Small intestine (tissue), 7 donors: ENCODE measurements at regions not wholly inside any gene's neighbourhood (a gene's known extent, or its start where the extent isn't known, plus 50 kb on each side); places are given as distances from the start of the nearest gene placed in this dataset.

Source experiments
- DNase-seq, 2 donors: peaks; one replicate each; pipeline versions ENCODE4 v3.0.0 to v3.0.0-alpha.2; 2013
- FAIRE-seq: peaks from 2 replicates; lab custom pipeline; 2012; peaks lifted over from hg19 to GRCh38; lab: Jason Lieb, UNC
- H3K27ac ChIP-seq, 3 donors: one replicate each; pipeline ENCODE4 v1.5.1; 2013; ENCODE audit warnings: low read length in 2 of 3, mild to moderate bottlenecking in 2 of 3, control low read depth in 1 of 3, inconsistent platforms in 1 of 3, low read depth in 1 of 3, moderate library complexity in 1 of 3
- H3K27me3 ChIP-seq, 3 donors: one replicate each; pipeline ENCODE4 v1.6.1; 2013; ENCODE audit warnings: low read length in 3 of 3, inconsistent platforms in 1 of 3; ENCODE audit not compliant: control insufficient read depth in 3 of 3, insufficient read depth in 3 of 3
- H3K36me3 ChIP-seq, 3 donors: one replicate each; pipeline ENCODE4 v1.6.1; 2013; ENCODE audit warnings: low read length in 3 of 3, inconsistent platforms in 1 of 3, low read depth in 1 of 3, mild to moderate bottlenecking in 1 of 3, moderate library complexity in 1 of 3; ENCODE audit not compliant: control insufficient read depth in 3 of 3, insufficient read depth in 2 of 3
- H3K4me1 ChIP-seq, 3 donors: one replicate each; pipeline ENCODE4 v1.6.1; 2013; ENCODE audit warnings: low read length in 2 of 3, inconsistent platforms in 1 of 3, low read depth in 1 of 3, mild to moderate bottlenecking in 1 of 3, moderate library complexity in 1 of 3; ENCODE audit not compliant: control insufficient read depth in 3 of 3, insufficient read depth in 2 of 3
- H3K4me3 ChIP-seq, 3 donors: one replicate each; pipeline ENCODE4 v1.5.1; 2013; ENCODE audit warnings: low read length in 3 of 3, control low read depth in 1 of 3, inconsistent platforms in 1 of 3, low read depth in 1 of 3, mild to moderate bottlenecking in 1 of 3, moderate library complexity in 1 of 3
- H3K9me3 ChIP-seq, 2 donors: one replicate each; pipeline ENCODE4 v1.6.1; 2013; ENCODE audit warnings: low read depth in 1 of 2, low read length in 1 of 2; ENCODE audit not compliant: control insufficient read depth in 2 of 2, insufficient read depth in 1 of 2
- WGBS, 3 donors: extraction: QIAGEN DNeasy Blood & Tissue Kit; methylation state at CpG; one replicate each; pipeline ENCODE4 v1.1.7; 2013; 5-methylcytosine and 5-hydroxymethylcytosine counted together
- donor health status: healthy with polysubstance abuse.
- donor health status: control.
- donor health status: control.
- donor health status: Bipolar disorder and iron deficiency.
- donor health status: healthy.

DNA sequence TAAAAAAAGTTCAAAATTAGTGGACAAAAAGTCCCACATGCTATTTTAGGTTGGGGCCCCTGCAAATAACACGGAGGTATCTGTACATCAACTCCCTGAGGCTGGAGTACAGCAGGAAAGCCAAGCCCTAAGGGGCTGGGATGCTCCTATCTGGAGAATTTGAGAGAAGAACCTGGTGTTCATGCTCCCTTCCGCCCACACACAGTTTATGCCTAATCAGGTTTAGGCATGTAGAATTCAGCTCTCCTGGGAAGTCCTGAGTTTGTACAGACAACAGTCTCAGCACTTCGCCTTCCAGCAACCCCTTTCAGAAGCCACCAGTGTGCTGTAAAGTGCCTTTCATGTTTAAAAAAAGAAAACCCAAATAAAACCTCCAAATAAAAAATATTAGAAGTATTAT, 237.3 kb upstream of the GRIP1 start:
- H3K4me3 ChIP-seq, result no peak overlapping the region
- 86 to 97% (median 88%) methylated on average over 3 of the region's 3 CpGs for WGBS, 3 donors
- no peaks in the 10 kb centered on the region for H3K9me3 ChIP-seq
- no peaks in the 10 kb centered on the region for H3K4me1 ChIP-seq
- H3K36me3 ChIP-seq, result no peaks in the 10 kb centered on the region
- DNase-seq (no peak), FAIRE-seq (no peak)
- no peak overlapping the region for H3K27ac ChIP-seq
- no peaks in the 10 kb centered on the region for H3K27me3 ChIP-seq

DNA sequence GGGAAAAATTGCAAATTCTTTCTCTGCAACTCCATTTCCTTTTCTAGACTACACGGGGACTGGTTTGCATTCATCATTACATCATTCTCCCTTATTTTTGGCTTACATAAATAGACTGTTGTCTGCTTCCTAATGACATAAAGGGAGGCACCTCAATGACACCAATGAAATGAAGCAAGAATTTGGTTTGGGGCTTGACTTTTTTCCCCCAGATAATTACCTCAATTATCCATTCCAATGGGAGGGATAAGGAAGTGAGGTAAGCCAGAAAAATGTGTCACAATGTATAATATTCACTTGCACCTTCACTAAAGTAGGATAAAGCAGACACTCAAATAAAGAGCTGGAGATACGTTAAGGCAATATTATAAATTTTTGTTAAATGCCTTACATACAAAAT, 240.6 kb upstream of the GRIP1 start:
- no peak overlapping the region for H3K4me3 ChIP-seq
- H3K27ac ChIP-seq, result no peak overlapping the region
- FAIRE-seq (no peak), DNase-seq (no peak)
- H3K9me3 ChIP-seq, result no peaks in the 10 kb centered on the region
- H3K4me1 ChIP-seq, result no peaks in the 10 kb centered on the region
- 71 to 85% (median 72%) methylated on average over 2 of the region's 2 CpGs for WGBS, 3 donors
- H3K27me3 ChIP-seq, result no peaks in the 10 kb centered on the region
- H3K36me3 ChIP-seq, result no peaks in the 10 kb centered on the region

DNA sequence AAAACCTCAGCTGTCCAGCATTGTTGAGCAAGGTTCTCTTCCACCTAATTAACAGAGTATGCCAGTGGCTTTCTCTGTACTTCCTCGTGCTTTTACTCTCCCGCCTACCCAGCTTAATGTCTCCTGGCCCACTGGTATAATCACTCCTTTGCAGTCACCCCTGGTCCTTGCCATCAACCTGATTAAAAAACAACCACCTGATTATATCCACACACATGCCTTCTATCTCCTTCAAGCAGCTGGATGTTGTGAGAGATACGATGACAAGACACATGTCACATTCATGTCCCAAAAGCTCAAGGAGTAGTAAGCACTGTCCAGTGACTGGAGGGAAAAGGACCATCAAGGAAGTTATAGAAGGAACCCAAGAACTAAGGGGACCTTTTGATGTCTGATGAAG, 241.3 kb upstream of the GRIP1 start:
- Histone ChIP-seq H3K9me3 (no peaks in the 10 kb centered on the region), H3K27ac (no peak overlapping the region), H3K27me3 (no peaks in the 10 kb centered on the region), H3K4me3 (no peak overlapping the region), H3K4me1 (no peaks in the 10 kb centered on the region), H3K36me3 (no peaks in the 10 kb centered on the region)
- FAIRE-seq, result no peak
- 86 to 94% (median 92%) methylated on average over 3 of the region's 3 CpGs for WGBS, 3 donors
- DNase-seq, result no peak

DNA sequence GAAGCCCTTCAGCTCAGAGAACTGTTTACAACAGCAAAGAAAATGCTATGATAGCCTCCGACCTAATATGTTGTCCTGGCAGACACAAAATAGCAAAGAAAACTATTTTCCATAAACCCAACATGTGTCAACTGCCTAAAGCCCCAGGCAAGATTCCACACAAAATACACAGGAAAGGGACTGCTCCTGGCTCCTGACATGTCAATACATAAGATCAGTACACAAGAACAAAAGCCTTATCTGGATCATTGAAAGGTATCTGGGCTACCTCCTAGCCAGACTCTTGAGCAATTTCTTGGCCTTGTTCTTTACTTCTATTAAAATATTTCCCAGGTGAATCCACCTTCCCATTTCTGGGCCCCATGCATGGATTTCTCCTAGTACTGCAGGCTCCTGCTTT, 242.3 kb upstream of the GRIP1 start:
- Histone ChIP-seq H3K36me3 (no peaks in the 10 kb centered on the region), H3K9me3 (no peaks in the 10 kb centered on the region), H3K27me3 (no peaks in the 10 kb centered on the region), H3K4me1 (no peaks in the 10 kb centered on the region), H3K4me3 (no peak overlapping the region), H3K27ac (no peak overlapping the region)
- FAIRE-seq, result no peak
- WGBS, 3 donors, result 72 to 79% (median 78%) methylated on average over 1 of the region's 1 CpG
- DNase-seq, result no peak

DNA sequence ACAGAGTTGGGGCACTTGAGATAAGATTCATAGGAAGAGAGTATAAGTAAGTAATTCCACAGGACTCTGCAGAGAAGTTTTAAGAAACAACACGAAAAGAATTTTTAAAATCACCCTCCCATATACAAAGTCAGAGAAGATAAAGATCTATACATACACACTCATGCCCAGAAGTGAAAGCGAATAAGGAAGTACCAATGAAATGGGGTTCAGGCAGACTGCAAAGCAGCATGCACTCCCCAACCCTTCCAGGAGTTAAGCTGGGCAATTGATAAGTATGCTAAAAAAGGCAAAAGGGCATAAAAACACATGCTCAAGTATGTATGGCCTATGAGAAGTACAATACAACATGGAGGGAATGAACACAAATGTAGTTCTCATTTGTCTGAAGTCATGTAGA, 246.2 kb upstream of the GRIP1 start:
- H3K4me3 ChIP-seq, result no peak overlapping the region
- H3K36me3 ChIP-seq, result no peaks in the 10 kb centered on the region
- DNase-seq (no peak), FAIRE-seq (no peak)
- no peaks in the 10 kb centered on the region for H3K4me1 ChIP-seq
- no peaks in the 10 kb centered on the region for H3K9me3 ChIP-seq
- WGBS, 3 donors, result 39 to 59% (median 42%) methylated on average over 2 of the region's 2 CpGs
- no peaks in the 10 kb centered on the region for H3K27me3 ChIP-seq
- H3K27ac ChIP-seq, result no peak overlapping the region

DNA sequence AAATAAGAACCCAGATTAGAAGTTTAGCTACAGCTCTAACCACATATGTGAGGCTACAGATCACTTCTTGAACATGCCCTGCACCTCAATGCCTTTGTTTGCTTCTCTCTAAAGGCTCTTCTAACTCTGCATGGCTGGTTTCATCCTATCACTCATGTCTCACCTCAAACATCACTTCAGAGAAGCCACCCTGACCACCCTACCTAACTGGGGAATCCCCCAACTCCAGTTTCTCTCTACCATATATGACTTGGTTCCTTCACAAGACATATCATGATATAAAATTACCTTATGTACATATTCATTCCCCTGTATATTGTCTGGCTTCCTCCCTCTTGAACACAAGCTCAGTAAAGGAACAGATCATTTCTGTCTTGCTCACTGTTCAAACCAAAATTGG, 250.2 kb upstream of the GRIP1 start:
- Histone ChIP-seq H3K27ac (no peak overlapping the region), H3K9me3 (no peaks in the 10 kb centered on the region), H3K27me3 (no peaks in the 10 kb centered on the region), H3K36me3 (no peaks in the 10 kb centered on the region), H3K4me3 (no peak overlapping the region), H3K4me1 (no peaks in the 10 kb centered on the region)
- DNase-seq (no peak), FAIRE-seq (no peak)

DNA sequence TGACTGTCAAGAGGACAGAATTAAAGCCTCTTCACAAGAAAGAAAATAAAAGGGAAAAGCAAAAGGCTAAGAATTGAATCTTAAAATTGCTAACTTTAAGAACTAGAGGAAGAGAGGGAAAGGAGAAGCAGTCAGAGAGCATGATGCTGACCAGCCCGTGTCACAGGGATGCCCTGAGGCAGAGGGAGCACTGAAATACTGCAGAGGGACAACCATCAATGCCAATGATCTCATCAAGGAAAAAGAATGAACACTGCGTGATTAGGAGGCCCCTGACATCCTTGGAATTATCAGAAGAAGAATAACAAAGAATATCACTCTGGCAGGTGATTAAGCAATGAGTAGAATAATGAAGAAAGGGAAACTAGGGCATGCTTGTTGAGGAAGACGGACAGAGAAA, 252.2 kb upstream of the GRIP1 start:
- no peak overlapping the region for H3K27ac ChIP-seq
- DNase-seq (no peak), FAIRE-seq (no peak)
- H3K4me1 ChIP-seq, result no peaks in the 10 kb centered on the region
- H3K36me3 ChIP-seq, result no peaks in the 10 kb centered on the region
- H3K27me3 ChIP-seq, result no peaks in the 10 kb centered on the region
- 76 to 89% (median 81%) methylated on average over 3 of the region's 3 CpGs for WGBS, 3 donors
- no peaks in the 10 kb centered on the region for H3K9me3 ChIP-seq
- H3K4me3 ChIP-seq, result no peak overlapping the region

DNA sequence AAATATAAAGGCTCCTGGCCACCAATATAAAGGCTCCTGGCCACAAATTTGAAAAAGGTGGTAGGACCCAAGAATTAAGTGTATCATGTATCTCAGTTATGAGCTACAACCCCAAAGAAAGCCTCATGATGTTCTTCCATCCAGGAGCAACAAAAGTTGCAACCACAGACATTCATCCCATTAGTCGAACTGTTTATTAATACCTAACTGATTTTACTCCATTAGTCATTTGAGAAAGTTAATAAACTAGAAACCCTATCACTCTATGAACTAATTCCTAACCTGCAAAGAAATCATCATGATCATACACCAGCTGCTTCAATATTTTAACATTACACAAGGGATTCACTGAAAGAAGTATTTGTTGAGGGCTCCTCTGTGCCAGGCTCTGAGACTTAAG, 253.2 kb upstream of the GRIP1 start:
- no peak overlapping the region for H3K4me3 ChIP-seq
- DNase-seq (no peak), FAIRE-seq (no peak)
- H3K36me3 ChIP-seq, result no peaks in the 10 kb centered on the region
- H3K4me1 ChIP-seq, result no peaks in the 10 kb centered on the region
- no peaks in the 10 kb centered on the region for H3K9me3 ChIP-seq
- 76 to 100% (median 91%) methylated on average over 1 of the region's 1 CpG for WGBS, 3 donors
- no peaks in the 10 kb centered on the region for H3K27me3 ChIP-seq
- no peak overlapping the region for H3K27ac ChIP-seq

DNA sequence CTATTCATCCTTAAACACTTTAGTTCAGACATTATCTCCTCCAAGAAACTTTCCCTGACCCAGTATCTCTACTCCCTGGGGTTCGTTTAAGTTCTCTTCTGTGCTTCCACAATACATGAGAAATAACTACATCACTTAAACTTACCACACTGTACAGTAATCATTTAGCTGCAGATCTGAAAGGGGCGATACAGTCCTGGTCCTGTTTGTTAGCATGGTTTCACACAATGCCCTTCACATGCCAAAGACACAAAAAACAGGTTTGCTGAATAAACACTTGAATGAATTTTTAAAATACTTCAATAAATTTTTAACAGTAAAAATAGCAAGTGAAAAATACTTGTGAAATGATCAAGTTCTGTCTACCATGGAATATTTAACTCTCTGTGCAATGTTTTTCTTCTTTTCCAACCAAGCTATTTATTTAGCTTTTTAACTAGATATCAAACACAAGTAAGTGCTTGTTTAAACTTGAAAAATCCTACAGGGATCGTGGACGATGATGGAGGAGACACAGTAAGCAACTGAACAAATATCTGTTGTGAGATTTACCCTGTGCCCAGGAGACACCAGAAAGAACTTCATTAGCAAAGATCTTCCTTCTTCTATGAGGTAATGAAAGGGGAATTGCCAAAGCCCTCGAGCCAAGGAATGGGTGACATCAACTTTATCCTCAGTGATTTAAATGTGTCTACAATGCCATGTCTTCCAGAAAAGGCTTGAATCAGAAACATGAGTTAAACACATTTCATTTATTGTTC, 255.6 kb upstream of the GRIP1 start:
- no peak for DNase-seq
- WGBS, 3 donors, result 59 to 71% (median 68%) methylated on average over 5 of the region's 5 CpGs
- H3K9me3 ChIP-seq, result no peaks in the 10 kb centered on the region
- no peak overlapping the region for H3K27ac ChIP-seq
- H3K4me3 ChIP-seq, result no peak overlapping the region
- no peaks in the 10 kb centered on the region for H3K4me1 ChIP-seq
- no peaks in the 10 kb centered on the region for H3K27me3 ChIP-seq
- FAIRE-seq, result no peak
- H3K36me3 ChIP-seq, result no peaks in the 10 kb centered on the region
